SK-N-SH treated with all-trans-retinoic acid at 6 μM for 48 hours (cell line): ENCODE measurements at regions not wholly inside any gene's neighbourhood (a gene's known extent, or its start where the extent isn't known, plus 50 kb on each side); places are given as distances from the start of the nearest gene placed in this dataset.

Source experiments
- ATAC-seq: fragments of 200-7000 bp; cut with Tn5 transposase; 3 replicates; pipeline ENCODE4 v1.9.1; 2020; ENCODE audit warnings: mild to moderate bottlenecking, moderate library complexity
- ARNTL ChIP-seq: fragments of 450-650 bp; formaldehyde crosslinking; IDR thresholded peaks from 2 replicates; pipeline ENCODE4 v1.5.0; 2020; ENCODE audit warnings: low read depth, mild to moderate bottlenecking, moderate library complexity, borderline replicate concordance
- BACH2 ChIP-seq: fragments of 250-450 bp; sonication (Bioruptor Pico); IDR thresholded peaks from 2 replicates; pipeline ENCODE4 v1.9.0; 2021; ENCODE audit warnings: mild to moderate bottlenecking, borderline replicate concordance
- CSDC2 ChIP-seq: fragments of 250-450 bp; sonication (Bioruptor Pico); IDR thresholded peaks from 2 replicates; pipeline ENCODE4 v1.5.0; 2020; ENCODE audit warnings: mild to moderate bottlenecking, moderate library complexity
- CSRNP3 ChIP-seq: fragments of 250-450 bp; sonication (Bioruptor Pico); IDR thresholded peaks from 2 replicates; pipeline ENCODE4 v1.5.1; 2021; ENCODE audit warnings: mild to moderate bottlenecking, moderate library complexity
- ESRRG ChIP-seq: fragments of 250-450 bp; sonication (Bioruptor Pico); IDR thresholded peaks from 2 replicates; pipeline ENCODE4 v1.6.1; 2021; ENCODE audit warnings: mild to moderate bottlenecking
- GLIS3 ChIP-seq: fragments of 250-450 bp; sonication (Bioruptor Pico); IDR thresholded peaks from 2 replicates; pipeline ENCODE4 v1.5.0; 2020; ENCODE audit warnings: mild to moderate bottlenecking, moderate library complexity
- ISL1 ChIP-seq: fragments of 250-450 bp; sonication (Bioruptor Pico); IDR thresholded peaks from 2 replicates; pipeline ENCODE4 v2.1.2; 2022; ENCODE audit warnings: mild to moderate bottlenecking, moderate library complexity
- OSR1 ChIP-seq: fragments of 250-450 bp; sonication (Bioruptor Pico); IDR thresholded peaks from 2 replicates; pipeline ENCODE4 v1.8.0; 2022; ENCODE audit warnings: moderate library complexity, mild to moderate bottlenecking, inconsistent platforms
- POU6F1 ChIP-seq: fragments of 250-450 bp; sonication (Bioruptor Pico); IDR thresholded peaks from 2 replicates; pipeline ENCODE4 v1.8.0; 2021; ENCODE audit warnings: low read depth, mild to moderate bottlenecking, moderate library complexity, borderline replicate concordance
- RARB ChIP-seq: fragments of 250-450 bp; sonication (Bioruptor Pico); IDR thresholded peaks from 2 replicates; pipeline ENCODE4 v1.8.0; 2021; ENCODE audit warnings: mild to moderate bottlenecking, moderate library complexity
- SNAI2 ChIP-seq: fragments of 250-450 bp; sonication (Bioruptor Pico); IDR thresholded peaks from 2 replicates; pipeline ENCODE4 v1.5.0; 2020; ENCODE audit warnings: mild to moderate bottlenecking, moderate library complexity
- TCF4 ChIP-seq: fragments of 250-450 bp; sonication (Bioruptor Pico); IDR thresholded peaks from 2 replicates; pipeline ENCODE4 v1.8.0; 2021; ENCODE audit warnings: mild to moderate bottlenecking, moderate library complexity, borderline replicate concordance
- TOX ChIP-seq: fragments of 250-450 bp; sonication (Bioruptor Pico); IDR thresholded peaks from 2 replicates; pipeline ENCODE4 v1.8.0; 2021; ENCODE audit warnings: mild to moderate bottlenecking, moderate library complexity, borderline replicate concordance
- TSHZ2 ChIP-seq: fragments of 250-450 bp; sonication (Bioruptor Pico); IDR thresholded peaks from 2 replicates; pipeline ENCODE4 v1.5.0; 2020; ENCODE audit warnings: mild to moderate bottlenecking, moderate library complexity
- ZC3H10 ChIP-seq: fragments of 250-450 bp; sonication (Bioruptor Pico); IDR thresholded peaks from 2 replicates; pipeline ENCODE4 v1.5.1; 2021; ENCODE audit warnings: mild to moderate bottlenecking, moderate library complexity
- ZFP3 ChIP-seq: fragments of 250-450 bp; sonication (Bioruptor Pico); IDR thresholded peaks from 2 replicates; pipeline ENCODE4 v1.5.0; 2020; ENCODE audit warnings: mild to moderate bottlenecking, moderate library complexity
- ZFP30 ChIP-seq: fragments of 450-650 bp; formaldehyde crosslinking; IDR thresholded peaks from 2 replicates; pipeline ENCODE4 v1.5.0; 2022; ENCODE audit warnings: mild to moderate bottlenecking, moderate library complexity
- ZNF565 ChIP-seq: fragments of 450-650 bp; formaldehyde crosslinking; conservative IDR thresholded peaks from 2 replicates; pipeline ENCODE4 v1.5.0; 2020; ENCODE audit warnings: low read depth, mild to moderate bottlenecking, moderate library complexity
- ZNF70 ChIP-seq: fragments of 450-650 bp; formaldehyde crosslinking; IDR thresholded peaks from 2 replicates; pipeline ENCODE4 v1.5.0; 2020; ENCODE audit warnings: mild to moderate bottlenecking, moderate library complexity
- ZNF8 ChIP-seq: fragments of 450-650 bp; formaldehyde crosslinking; IDR thresholded peaks from 2 replicates; pipeline ENCODE4 v1.5.0; 2020; ENCODE audit warnings: mild to moderate bottlenecking, moderate library complexity
- TF ChIP-seq, protein P1 (sequence below): fragments of 250-450 bp; sonication (Bioruptor Pico); IDR thresholded peaks from 2 replicates; pipeline ENCODE4 v1.8.0; 2020; ENCODE audit warnings: mild to moderate bottlenecking, moderate library complexity, borderline replicate concordance

DNA sequence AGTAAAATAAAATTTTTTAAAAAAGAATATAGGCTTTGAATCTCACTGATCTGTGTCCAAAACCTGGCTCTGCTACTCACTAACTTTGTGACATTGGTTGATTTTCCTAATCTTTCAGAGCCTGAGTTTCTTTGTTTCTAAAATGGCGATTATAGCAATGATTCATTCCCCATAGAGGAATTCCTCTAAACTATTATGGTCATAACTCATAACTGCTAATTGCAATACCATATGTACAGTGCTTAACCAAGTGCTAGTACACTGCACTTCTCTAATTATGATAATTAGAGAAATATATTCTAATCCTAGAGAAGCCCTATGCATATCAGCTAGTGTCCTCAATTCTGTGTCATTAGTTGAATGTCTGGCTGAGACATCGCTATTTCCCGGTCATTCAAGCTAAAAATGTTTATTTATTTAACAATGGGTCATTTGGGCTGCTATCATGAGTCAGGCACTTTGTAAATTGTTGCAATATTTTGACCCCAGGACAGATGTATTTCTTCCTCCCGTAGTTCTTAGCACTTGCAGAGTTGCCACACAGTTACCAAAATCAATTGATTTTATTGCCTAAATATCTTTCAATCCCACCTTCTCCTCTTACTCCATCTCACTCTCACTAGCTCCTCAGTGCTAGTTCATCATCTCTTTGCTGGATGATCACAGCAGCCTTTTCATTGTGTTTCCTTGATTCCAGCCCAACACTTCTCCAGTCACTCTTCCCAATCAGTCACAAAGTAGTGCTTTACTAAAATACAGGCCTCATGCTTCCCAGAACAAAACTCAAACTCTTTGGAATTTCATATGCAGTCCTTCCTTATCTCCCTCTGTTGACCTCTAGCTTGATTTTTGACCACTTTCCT lies 200.9 kb upstream of the PAPPA start:
- ATAC-seq: no peak
- TF ChIP-seq GLIS3 (CRISPR knock-in tag): no peak
- TF ChIP-seq ZFP30 (CRISPR knock-in tag): no peak
- TF ChIP-seq OSR1 (CRISPR knock-in tag): no peak
- TF ChIP-seq TCF4: no peak
- no peak for TF ChIP-seq SNAI2 (CRISPR knock-in tag)
- TF ChIP-seq CSDC2 (CRISPR knock-in tag): no peak
- no peak for TF ChIP-seq BACH2
- TF ChIP-seq RARB (CRISPR knock-in tag): no peak
- TF ChIP-seq, protein P1, sequence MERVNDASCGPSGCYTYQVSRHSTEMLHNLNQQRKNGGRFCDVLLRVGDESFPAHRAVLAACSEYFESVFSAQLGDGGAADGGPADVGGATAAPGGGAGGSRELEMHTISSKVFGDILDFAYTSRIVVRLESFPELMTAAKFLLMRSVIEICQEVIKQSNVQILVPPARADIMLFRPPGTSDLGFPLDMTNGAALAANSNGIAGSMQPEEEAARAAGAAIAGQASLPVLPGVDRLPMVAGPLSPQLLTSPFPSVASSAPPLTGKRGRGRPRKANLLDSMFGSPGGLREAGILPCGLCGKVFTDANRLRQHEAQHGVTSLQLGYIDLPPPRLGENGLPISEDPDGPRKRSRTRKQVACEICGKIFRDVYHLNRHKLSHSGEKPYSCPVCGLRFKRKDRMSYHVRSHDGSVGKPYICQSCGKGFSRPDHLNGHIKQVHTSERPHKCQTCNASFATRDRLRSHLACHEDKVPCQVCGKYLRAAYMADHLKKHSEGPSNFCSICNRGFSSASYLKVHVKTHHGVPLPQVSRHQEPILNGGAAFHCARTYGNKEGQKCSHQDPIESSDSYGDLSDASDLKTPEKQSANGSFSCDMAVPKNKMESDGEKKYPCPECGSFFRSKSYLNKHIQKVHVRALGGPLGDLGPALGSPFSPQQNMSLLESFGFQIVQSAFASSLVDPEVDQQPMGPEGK (CRISPR knock-in tag): no peak
- no peak for TF ChIP-seq TSHZ2 (CRISPR knock-in tag)
- no peak for TF ChIP-seq ZNF8 (CRISPR knock-in tag)
- no peak for TF ChIP-seq ISL1
- no peak for TF ChIP-seq ZNF565
- TF ChIP-seq ZC3H10 (CRISPR knock-in tag): no peak
- no peak for TF ChIP-seq ZFP3 (CRISPR knock-in tag)
- TF ChIP-seq ESRRG (CRISPR knock-in tag): no peak

DNA sequence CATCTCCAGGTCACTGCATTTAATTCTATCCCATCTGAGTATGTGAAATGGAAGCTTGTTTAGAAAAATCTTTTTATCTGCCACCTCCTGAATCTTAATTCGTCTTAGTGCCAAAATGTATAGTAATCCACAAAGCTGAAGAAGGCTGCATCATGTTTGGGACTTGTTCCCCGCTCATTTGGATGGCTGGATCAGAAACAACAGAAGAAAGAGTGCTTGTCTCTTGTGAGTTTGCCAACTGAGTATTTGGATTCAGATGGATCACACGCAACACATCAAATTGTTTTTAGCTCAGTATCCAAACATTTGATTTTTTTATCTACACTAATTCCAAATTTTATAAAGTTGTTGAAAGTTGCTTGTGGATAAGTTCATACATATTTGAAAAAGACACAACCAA lies 197.2 kb upstream of the PAPPA start:
- TF ChIP-seq ISL1 (no peak), SNAI2 (CRISPR knock-in tag) (no peak), ESRRG (CRISPR knock-in tag) (no peak), POU6F1 (CRISPR knock-in tag) (no peak), CSDC2 (CRISPR knock-in tag) (no peak)
- ATAC-seq: no peak

- ATAC-seq: no peak
- no peak for TF ChIP-seq SNAI2 (CRISPR knock-in tag)
- TF ChIP-seq, all 23 proteins: peak for 0
Measured at GRCh38 chr9:115957585-115957984, 196.0 kb upstream of the PAPPA start.

DNA sequence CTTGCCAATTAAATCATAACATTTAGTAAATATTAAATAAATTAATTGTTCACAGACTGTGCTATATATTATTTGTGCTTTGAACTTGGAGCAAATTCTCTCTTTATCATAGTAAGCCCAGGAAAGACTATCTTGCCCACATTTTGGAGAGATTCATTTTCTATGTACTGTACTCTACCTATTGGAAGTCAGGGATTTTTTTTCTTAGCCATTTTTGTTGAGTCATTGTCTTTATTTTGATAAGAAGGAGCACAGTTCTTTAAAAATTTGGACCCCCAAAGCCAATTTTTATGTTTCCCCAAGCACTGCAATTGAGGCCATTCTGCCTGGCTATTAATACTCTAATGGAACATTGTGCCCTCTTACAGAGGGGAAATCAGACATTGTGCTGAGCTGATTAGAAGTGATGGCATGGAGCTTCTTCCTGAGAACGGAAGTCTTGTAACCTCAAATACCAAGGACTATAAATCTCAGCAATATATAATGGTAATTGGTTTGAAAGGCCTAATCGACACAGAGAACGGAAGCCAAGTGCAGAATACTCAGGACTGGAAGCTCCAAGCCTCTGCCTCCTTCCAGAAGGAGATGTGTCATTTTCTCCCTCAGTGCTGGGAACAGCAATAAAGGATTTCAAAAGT lies 188.8 kb upstream of the PAPPA start:
- no peak for TF ChIP-seq BACH2
- TF ChIP-seq, protein P1 (CRISPR knock-in tag): no peak
- no peak for TF ChIP-seq TCF4
- no peak for TF ChIP-seq CSRNP3
- TF ChIP-seq RARB (CRISPR knock-in tag): no peak
- no peak for TF ChIP-seq ARNTL (CRISPR knock-in tag)
- TF ChIP-seq ZC3H10 (CRISPR knock-in tag): peak; percentile 45; the same call in 1 of the 2 replicates
- no peak for TF ChIP-seq POU6F1 (CRISPR knock-in tag)
- peak; percentile 44; the same call in 1 of the 2 replicates for TF ChIP-seq TOX
- no peak for TF ChIP-seq CSDC2 (CRISPR knock-in tag)
- TF ChIP-seq ZFP30 (CRISPR knock-in tag): no peak
- TF ChIP-seq ZNF70 (CRISPR knock-in tag): no peak
- peak; percentile 97 for ATAC-seq
